Left hindlimb (tissue), 1 donor: ENCODE measurements at regions not wholly inside any gene's neighbourhood (a gene's known extent, or its start where the extent isn't known, plus 50 kb on each side); places are given as distances from the start of the nearest gene placed in this dataset.
"Not testable (repeated sequence)": the region's sequence is repeated elsewhere in the genome, so short reads cannot be mapped to it uniquely, and the experiment has no call there.

Experiments
- DNase-seq: peaks from one replicate; pipeline ENCODE4 v3.0.0-alpha.2; 2018

DNA sequence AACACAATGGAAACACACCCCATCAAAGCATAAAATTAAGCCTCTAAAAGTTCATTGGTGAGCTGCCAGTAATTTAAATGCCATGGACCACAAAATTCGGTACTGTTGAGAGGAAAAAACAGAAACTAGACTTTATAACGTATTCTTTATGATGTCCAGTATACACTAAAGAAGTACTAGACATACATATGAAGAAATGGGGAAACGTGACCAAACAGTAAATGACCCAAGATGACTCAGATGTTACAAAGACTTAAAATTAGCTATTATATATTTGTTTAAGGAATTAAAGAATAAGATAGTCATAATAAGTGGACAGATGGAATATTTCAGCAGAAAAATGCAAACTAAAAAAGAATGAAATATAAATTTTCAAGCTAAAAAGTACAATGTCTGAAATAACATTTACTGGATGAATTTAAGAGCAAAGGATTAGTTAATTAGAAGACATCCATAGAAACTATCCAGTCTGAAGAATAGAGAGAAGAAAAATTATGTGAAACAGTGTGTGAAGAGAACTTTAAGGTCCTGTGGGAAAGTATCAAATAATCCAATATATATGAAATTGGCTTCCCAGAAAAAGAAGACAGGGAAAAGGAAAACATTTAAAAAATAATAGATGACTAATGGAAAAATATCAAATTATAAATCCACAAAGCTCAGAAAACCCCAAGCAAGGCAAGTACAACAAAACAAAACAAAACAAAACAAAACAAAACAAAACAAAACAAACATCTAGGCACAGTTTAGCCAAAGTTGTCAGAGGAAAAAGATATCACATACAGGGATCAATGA is 69.4 kb downstream of the SAMD9 start:
- DNase-seq: no peak

GRCh38 chr7:93047514-93048099 is 70.2 kb downstream of the SAMD9 start:
- DNase-seq: no peak

DNA sequence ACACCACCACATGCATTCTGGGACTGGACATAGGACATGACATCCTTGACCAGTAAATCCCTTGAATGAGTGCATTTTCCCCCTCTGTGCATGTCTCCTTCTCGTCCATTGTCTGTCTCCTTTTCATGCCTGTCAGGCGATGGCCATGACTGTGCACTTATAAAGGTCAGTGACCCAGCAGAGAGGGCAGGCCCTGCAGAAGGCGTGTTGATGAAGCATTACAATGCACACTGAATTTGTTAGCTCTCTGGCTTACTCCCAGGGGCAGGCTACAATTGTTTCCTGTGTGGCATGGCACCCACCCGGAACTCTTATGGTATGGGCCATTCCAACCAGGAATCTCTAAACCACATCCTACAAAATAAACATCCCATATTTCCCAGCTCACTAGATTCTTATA is 71.1 kb downstream of the SAMD9 start:
- DNase-seq: no peak

GRCh38 chr7:93044147-93044810 is 73.5 kb downstream of the SAMD9 start:
- DNase-seq: no peak

DNA sequence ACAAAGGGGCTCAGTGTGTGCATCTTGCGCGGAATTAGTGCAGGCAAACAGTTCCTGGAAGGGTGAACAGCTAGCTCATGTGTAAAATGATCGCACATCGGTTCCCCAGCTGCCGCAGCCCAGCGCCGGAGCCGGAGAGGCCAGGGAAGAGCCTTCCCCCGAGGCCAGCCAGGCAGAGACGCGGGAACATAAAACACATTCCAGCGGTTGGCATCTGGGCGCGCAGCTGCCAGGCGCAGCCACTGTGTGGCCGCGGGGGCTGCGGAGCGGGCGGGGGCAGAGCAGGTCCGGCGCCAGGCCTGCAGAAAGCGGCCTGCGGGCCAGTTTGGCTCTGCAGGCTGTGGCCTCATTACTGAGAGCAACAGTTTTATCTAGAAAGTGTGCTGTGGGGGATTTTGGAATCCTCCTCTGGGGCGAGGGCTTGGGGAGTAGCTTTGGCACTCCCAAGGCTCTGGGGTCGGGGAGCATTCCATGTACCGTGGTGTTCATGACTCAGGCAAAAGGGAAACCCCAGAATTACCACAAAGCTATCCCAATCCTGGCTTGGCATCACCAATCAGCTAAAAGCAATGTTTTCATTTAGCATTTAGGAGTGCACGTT is 74.3 kb downstream of the SAMD9 start:
- DNase-seq: peak; percentile 87

DNA sequence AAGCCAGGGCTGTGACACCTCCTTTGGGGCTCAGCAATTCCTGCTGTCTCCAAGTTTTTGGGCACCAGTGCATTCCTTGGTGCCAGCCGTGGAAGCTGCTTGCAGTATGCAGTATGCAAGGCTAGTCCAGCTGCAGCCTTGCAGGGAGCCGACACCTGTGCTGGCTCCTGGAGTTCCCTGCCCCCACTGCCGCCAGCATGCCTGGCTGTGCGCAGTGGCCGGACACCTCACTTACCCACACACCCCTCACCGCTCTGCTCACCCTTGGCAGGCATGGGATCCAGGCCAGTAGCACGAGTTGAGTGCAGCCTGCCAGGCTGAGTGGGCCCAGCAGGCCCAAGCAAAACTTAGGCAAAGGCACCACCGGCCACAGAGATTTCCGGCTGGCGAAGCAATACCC is 77.4 kb downstream of the SAMD9 start:
- DNase-seq: no peak

DNA sequence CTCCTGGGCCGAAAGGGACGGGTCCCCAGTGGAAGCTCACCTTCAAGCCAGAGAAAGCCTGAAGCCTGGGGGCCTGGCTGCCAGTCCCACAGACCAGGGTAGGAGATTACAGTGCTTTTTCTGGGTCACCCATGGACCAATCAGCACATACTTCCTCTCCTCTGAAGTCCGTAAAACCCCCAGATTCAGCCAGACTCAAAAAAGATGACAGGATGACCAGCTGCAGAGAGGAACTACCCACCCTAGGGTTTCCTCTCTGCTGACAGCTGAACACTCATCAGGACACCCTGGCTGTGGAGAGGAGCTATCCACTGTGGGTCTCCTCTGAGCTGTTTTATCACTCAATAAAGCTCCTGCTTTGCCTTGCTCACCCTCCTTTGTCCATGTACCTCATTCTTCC is 78.0 kb downstream of the SAMD9 start:
- DNase-seq: no peak

GRCh38 chr7:93039282-93039681 is 78.5 kb downstream of the SAMD9 start:
- DNase-seq: no peak

GRCh38 chr7:93036807-93037206 is 81.0 kb downstream of the SAMD9 start:
- DNase-seq: no peak

DNA sequence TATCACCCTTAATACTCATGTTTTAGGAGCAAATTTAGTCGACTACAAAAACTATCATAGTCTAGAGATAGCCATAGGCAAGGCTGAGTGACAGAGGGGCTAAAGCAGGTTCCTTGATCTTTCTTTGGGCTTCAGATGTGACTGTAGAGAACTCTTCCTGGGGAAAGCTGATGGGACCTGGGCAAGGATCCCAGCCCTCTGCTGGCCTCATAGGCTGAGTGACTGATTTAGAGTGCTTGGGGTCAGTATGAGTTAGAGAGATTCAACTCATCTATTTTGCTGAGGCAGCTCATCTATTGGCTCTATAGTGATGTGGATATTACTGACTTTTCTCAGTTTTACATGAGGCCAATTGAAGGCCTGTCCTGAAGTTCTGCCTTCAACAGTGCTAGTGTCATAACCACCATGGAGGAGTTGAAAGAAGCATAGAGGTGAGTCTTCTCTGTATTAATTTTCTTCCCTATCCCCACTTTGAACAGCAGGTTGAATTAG is 81.6 kb downstream of the SAMD9 start:
- DNase-seq: no peak

GRCh38 chr7:93031795-93032194 is 86.0 kb downstream of the SAMD9 start:
- no peak for DNase-seq

DNA sequence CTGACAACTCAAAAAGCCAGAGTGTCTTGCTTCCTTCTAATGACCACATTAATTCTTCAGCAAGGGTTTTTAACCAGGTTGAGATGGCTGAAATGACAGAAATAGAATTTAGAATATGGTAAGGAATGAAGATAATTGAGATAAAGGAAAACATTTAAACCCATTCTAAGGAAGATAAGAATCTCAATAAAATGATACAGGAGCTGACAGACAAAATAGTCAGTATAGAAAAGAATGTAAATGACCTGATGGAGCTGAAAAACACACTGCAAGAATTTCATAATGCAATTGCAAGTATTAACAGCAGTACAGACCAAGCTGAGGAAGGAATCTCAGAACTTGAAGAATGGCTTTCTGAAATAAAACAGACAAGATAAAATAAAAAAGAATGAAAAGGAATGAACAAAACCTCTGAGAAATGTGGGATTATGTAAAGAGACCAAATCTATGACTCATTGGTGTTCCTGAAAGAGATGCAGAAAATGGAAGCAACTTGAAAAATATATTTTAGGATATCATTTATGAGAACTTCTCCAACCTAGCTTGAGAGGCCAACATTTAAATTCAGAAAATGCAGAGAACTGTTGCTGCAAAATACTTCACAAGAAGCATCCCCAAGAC is 87.1 kb downstream of the SAMD9 start:
- no peak for DNase-seq

GRCh38 chr7:93029056-93029455 is 88.7 kb downstream of the SAMD9 start:
- no peak for DNase-seq

DNA sequence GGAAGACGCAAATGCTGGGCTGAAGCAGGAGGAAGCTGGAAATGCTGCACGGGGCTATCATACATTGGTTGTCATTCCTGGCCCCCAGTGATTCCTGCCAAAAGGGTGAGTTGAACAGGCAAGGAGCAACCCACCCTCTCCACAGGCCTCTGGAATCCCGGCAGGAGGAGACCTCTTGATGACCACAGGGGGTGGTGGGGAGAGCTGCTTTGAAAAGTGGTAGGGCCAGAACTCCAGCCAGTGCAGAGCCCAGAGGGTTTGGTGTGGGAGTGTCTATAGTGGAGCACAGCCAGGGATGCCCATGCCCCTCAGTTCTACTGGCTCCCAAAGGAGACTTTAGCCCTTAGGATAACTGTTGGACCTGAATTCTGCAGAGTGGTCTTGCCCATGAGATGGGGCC is 89.2 kb downstream of the SAMD9 start:
- DNase-seq: no peak

- DNase-seq: no peak
These were observed 90.7 kb downstream of the SAMD9 start for GRCh38 chr7:93027044-93027443.

DNA sequence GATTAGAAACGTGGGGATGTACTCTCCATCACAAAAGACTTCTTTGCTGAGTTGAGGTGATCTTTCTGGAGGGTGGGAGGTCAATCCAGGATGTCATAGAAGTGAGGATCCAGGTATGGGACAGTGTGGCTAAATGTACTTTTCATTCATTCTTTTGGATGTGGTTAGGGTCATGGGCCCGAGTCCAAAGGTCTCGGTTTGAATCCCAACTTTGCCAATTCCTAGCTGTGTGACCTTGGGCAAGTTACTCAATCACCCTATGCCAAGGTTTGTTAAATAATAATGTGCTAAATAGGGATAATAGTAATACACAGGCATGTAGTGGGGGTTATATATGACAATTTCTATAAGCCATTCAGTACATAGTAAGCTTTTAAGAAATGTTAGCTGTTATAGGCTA is 91.4 kb downstream of the SAMD9 start:
- DNase-seq: no peak

DNA sequence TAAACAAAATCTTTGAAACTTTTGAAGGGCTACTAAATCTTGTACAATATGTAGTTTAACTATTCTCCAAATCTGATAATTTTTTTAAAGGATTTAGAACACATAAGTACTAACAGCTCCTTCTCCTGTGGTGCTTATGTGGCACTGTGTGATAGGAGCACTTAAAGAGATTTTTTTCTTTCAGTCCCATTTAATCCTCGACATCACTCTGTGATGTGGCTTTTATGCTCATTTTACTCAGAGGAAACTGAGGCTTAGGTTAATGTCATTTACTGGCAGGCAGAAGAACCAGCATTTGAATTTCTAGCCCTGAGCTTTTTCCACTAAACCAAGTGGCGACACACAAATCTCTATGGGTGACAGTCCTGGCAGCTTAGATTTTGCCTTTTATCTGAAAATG is 92.4 kb downstream of the SAMD9 start:
- DNase-seq: no peak

DNA sequence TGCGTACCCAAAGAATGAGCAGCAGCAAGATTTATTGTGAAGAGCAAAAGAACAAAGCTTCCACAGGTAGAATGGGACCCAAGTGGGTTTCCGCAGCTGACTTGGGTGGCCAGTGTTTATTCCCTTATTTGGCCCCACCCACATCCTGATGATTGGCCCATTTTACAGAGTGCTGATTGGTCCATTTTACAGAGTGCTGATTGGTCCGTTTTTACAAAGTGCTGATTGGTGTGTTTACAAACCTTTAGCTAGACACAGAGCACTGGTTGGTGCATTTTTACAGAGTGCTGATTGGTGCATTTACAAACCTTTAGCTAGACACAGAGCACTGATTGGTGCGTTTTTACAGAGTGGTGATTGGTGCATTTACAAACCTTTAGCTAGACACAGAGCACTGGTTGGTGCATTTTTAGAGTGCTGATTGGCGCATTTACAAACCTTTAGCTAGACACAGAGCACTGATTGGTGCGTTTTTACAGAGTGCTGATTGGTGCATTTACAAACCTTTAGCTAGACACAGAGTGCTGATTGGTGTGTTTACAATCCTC is 94.8 kb downstream of the SAMD9 start:
- not testable (repeated sequence) for DNase-seq

GRCh38 chr7:93021748-93022147 is 96.0 kb downstream of the SAMD9 start:
- DNase-seq: no peak

- DNase-seq: no peak
These were observed 99.1 kb downstream of the SAMD9 start for GRCh38 chr7:93018716-93019115.

DNA sequence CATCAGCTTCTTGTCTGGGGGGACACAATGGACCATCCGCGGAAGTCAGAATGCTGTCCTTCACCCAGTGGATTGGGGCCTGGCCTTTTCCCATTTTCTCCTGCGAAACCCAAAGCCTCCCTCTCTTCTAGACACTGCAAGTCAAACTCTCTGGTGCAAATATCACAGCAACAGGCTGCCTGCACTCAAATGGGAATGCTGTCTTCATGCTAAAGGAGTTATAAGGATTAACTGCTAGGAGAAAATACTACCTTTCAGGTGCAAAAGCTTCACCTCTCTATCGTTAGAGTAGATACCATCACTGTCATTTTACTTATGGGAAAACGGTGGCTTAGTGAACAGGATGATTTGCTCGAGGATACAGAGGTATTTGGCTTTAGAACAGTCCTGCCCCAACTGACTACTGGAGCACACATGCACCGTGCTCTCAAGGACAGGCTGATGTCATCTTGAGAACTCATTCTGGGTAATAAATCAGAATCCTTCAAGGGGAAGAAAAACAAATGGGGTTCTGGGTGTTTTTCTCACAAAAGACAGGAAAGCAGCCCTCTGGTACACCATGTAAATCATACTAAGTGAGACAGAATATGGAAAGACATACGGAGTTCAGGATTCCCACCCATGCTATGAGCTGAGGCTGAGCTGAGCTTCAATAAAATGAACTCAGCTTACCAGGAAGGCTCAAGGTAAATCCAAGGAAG is 100.9 kb downstream of the SAMD9 start:
- DNase-seq: no peak

- DNase-seq: peak; percentile 57
These were observed 101.8 kb downstream of the SAMD9 start for GRCh38 chr7:93015779-93016481.
